HG02885 (cell line): ENCODE measurements at regions not wholly inside any gene's neighbourhood (a gene's known extent, or its start where the extent isn't known, plus 50 kb on each side); places are given as distances from the start of the nearest gene placed in this dataset.
"Not testable (repeated sequence)": the region's sequence is repeated elsewhere in the genome, so short reads cannot be mapped to it uniquely, and the experiment has no call there.

Experiments used
- ATAC-seq: cut with Tn5 transposase; IDR thresholded peaks from one replicate; pipeline ENCODE4 v1.9.1; 2021; ENCODE audit warnings: mild to moderate bottlenecking; ENCODE audit not compliant: unreplicated experiment, poor library complexity

GRCh38 chr9:62931484-62931883 is 1741.6 kb downstream of the SPATA31A7 start:
- ATAC-seq, result not testable (repeated sequence)

GRCh38 chr9:62952840-62953239 is 1763.0 kb downstream of the SPATA31A7 start:
- not testable (repeated sequence) for ATAC-seq
